PFSK-1 (cell line): ENCODE measurements at regions not wholly inside any gene's neighbourhood (a gene's known extent, or its start where the extent isn't known, plus 50 kb on each side); places are given as distances from the start of the nearest gene placed in this dataset.

Experiments
- FOXP2 ChIP-seq: optimal IDR thresholded peaks from 2 replicates; pipeline ENCODE3; 2011; ENCODE audit warnings: borderline replicate concordance, control low read depth, inconsistent platforms; ENCODE audit not compliant: insufficient read depth; ENCODE audit errors: extremely low read length, extremely low read depth
- POLR2AphosphoS5 ChIP-seq: IDR thresholded peaks from 2 replicates; pipeline ENCODE4 v1.6.1; 2012; ENCODE audit warnings: low read depth, mild to moderate bottlenecking, control low read depth, low read length, moderate library complexity
- REST ChIP-seq, 2 experiments: IDR thresholded peaks; 2 replicates each; pipeline versions ENCODE4 v1.6.1 to v1.8.0; 2011 to 2012; ENCODE audit warnings: low read depth in 2 of 2, low read length in 2 of 2, control low read depth in 1 of 2, inconsistent platforms in 1 of 2, mild to moderate bottlenecking in 1 of 2, moderate library complexity in 1 of 2; ENCODE audit not compliant: insufficient read depth in 1 of 2
- SIN3A ChIP-seq: IDR thresholded peaks from 2 replicates; pipeline ENCODE4 v1.6.1; 2012; ENCODE audit warnings: mild to moderate bottlenecking, low read length, moderate library complexity, borderline replicate concordance; ENCODE audit not compliant: insufficient read depth
- TAF1 ChIP-seq: IDR thresholded peaks from 2 replicates; pipeline ENCODE4 v1.6.1; 2012; ENCODE audit warnings: low read length, control low read depth, borderline replicate concordance; ENCODE audit not compliant: insufficient read depth

- TF ChIP-seq POLR2AphosphoS5: no peak
- no peak for TF ChIP-seq TAF1
- no peak for TF ChIP-seq REST (IDR thresholded peaks at IDR 0.05; ENCODE audit: insufficient read depth in 1 of 2, low read depth in 2 of 2, low read length in 2 of 2)
- TF ChIP-seq SIN3A: no peak
- no peak for TF ChIP-seq FOXP2
Measured at GRCh38 chr3:72163809-72164634, 379.1 kb upstream of the PROK2 start.
